ENCODE measurements at regions not wholly inside any gene's neighbourhood (a gene's known extent, or its start where the extent isn't known, plus 50 kb on each side); places are given as distances from the start of the nearest gene placed in this dataset.

DNA sequence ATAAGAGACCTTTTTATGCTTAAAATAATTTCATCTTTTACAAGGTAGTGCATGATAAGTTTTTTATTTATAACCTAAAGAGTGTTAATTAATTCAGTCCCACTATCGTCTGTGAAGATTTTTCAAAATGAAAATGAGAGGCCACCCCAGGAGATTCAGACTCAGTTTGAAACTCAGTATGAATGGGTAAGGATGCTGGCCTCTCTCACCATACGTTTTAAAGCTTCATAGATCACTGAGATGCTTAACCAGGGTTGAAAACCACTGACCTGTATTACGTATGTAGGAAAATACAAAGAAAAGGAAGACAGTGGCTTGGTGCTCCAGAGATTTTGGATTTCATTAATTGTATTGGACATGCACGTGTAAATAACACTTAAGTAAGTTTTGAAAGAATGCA is 278.7 kb downstream of the FSIP2 start:
- H3K36me3 ChIP-seq (ENCODE audit: control insufficient read depth, insufficient read depth, low read length) = no peaks in the 10 kb centered on the region
- H3K27me3 ChIP-seq (replicated peaks; ENCODE audit: control insufficient read depth, insufficient read depth, low read length) = no peaks in the 10 kb centered on the region
- TF ChIP-seq, protein P1, sequence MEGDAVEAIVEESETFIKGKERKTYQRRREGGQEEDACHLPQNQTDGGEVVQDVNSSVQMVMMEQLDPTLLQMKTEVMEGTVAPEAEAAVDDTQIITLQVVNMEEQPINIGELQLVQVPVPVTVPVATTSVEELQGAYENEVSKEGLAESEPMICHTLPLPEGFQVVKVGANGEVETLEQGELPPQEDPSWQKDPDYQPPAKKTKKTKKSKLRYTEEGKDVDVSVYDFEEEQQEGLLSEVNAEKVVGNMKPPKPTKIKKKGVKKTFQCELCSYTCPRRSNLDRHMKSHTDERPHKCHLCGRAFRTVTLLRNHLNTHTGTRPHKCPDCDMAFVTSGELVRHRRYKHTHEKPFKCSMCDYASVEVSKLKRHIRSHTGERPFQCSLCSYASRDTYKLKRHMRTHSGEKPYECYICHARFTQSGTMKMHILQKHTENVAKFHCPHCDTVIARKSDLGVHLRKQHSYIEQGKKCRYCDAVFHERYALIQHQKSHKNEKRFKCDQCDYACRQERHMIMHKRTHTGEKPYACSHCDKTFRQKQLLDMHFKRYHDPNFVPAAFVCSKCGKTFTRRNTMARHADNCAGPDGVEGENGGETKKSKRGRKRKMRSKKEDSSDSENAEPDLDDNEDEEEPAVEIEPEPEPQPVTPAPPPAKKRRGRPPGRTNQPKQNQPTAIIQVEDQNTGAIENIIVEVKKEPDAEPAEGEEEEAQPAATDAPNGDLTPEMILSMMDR (IDR thresholded peaks at IDR 0.05; ENCODE audit: insufficient read depth in 1 of 2, low read depth in 1 of 2, low read length in 1 of 2, severe bottlenecking in 1 of 2, unreplicated experiment in 1 of 2) = no peak
- H3K9me3 ChIP-seq = no peaks in the 10 kb centered on the region
- no peak for DNase-seq
- intact Hi-C loops (cut with micrococcal nuclease; ENCODE audit: unreplicated experiment) = no loop called here
- no peak overlapping the region for H3K4me3 ChIP-seq (ENCODE audit: low read depth, low read length)
- H3K4me3 Mint-ChIP-seq (ENCODE audit: unreplicated experiment) = no peak overlapping the region
- no peaks in the 10 kb centered on the region for H3K4me1 Mint-ChIP-seq (ENCODE audit: low read depth, unreplicated experiment)
- H3K36me3 Mint-ChIP-seq (ENCODE audit: insufficient read depth, unreplicated experiment) = no peaks in the 10 kb centered on the region
- H3K9me3 Mint-ChIP-seq (ENCODE audit: unreplicated experiment) = no peaks in the 10 kb centered on the region
- no peaks in the 10 kb centered on the region for H3K4me1 ChIP-seq
- H3K27me3 Mint-ChIP-seq (ENCODE audit: insufficient read depth, unreplicated experiment) = no peaks in the 10 kb centered on the region
- CTCF ChIA-PET = no interaction called here
- BruUV-seq (replicated peaks) = no TSS peak
- no peak overlapping the region for H3K27ac Mint-ChIP-seq (ENCODE audit: unreplicated experiment)
- POLR2A ChIA-PET = no interaction called here

- no peaks in the 10 kb centered on the region for H3K9me3 Mint-ChIP-seq (ENCODE audit: unreplicated experiment)
- no peaks in the 10 kb centered on the region for H3K9me3 ChIP-seq
- TF ChIP-seq, protein P1 (IDR thresholded peaks at IDR 0.05; ENCODE audit: insufficient read depth in 1 of 2, low read depth in 1 of 2, low read length in 1 of 2, severe bottlenecking in 1 of 2, unreplicated experiment in 1 of 2) = no peak
- no peaks in the 10 kb centered on the region for H3K27me3 Mint-ChIP-seq (ENCODE audit: insufficient read depth, unreplicated experiment)
- no peaks in the 10 kb centered on the region for H3K4me1 ChIP-seq
- H3K36me3 Mint-ChIP-seq (ENCODE audit: insufficient read depth, unreplicated experiment) = no peaks in the 10 kb centered on the region
- H3K4me3 Mint-ChIP-seq (ENCODE audit: unreplicated experiment) = no peak overlapping the region
- H3K27ac Mint-ChIP-seq (ENCODE audit: unreplicated experiment) = no peak overlapping the region
- no peak for DNase-seq
- POLR2A ChIA-PET = no interaction called here
- CTCF ChIA-PET = no interaction called here
- BruUV-seq (replicated peaks) = no TSS peak
- no peaks in the 10 kb centered on the region for H3K4me1 Mint-ChIP-seq (ENCODE audit: low read depth, unreplicated experiment)
- H3K27me3 ChIP-seq (replicated peaks; ENCODE audit: control insufficient read depth, insufficient read depth, low read length) = no peaks in the 10 kb centered on the region
- intact Hi-C loops (cut with micrococcal nuclease; ENCODE audit: unreplicated experiment) = no loop called here
- no peaks in the 10 kb centered on the region for H3K36me3 ChIP-seq (ENCODE audit: control insufficient read depth, insufficient read depth, low read length)
- H3K4me3 ChIP-seq (ENCODE audit: low read depth, low read length) = no peak overlapping the region
Measured at GRCh38 chr2:186024921-186025320, 286.3 kb downstream of the FSIP2 start.

- no peak for DNase-seq
- H3K27me3 ChIP-seq (replicated peaks; ENCODE audit: control insufficient read depth, insufficient read depth, low read length) = no peaks in the 10 kb centered on the region
- Mint-ChIP-seq H3K4me1 (ENCODE audit: low read depth, unreplicated experiment) (no peaks in the 10 kb centered on the region), H3K27me3 (ENCODE audit: insufficient read depth, unreplicated experiment) (no peaks in the 10 kb centered on the region), H3K27ac (ENCODE audit: unreplicated experiment) (no peak overlapping the region), H3K9me3 (ENCODE audit: unreplicated experiment) (no peaks in the 10 kb centered on the region), H3K36me3 (ENCODE audit: insufficient read depth, unreplicated experiment) (no peaks in the 10 kb centered on the region), H3K4me3 (ENCODE audit: unreplicated experiment) (no peak overlapping the region)
- ChIA-PET POLR2A (no interaction called here), CTCF (no interaction called here)
- no TSS peak for BruUV-seq (replicated peaks)
- H3K36me3 ChIP-seq (ENCODE audit: control insufficient read depth, insufficient read depth, low read length) = no peaks in the 10 kb centered on the region
- H3K4me3 ChIP-seq (ENCODE audit: low read depth, low read length) = no peak overlapping the region
- intact Hi-C loops (cut with micrococcal nuclease; ENCODE audit: unreplicated experiment) = no loop called here
- TF ChIP-seq, protein P1 (IDR thresholded peaks at IDR 0.05; ENCODE audit: insufficient read depth in 1 of 2, low read depth in 1 of 2, low read length in 1 of 2, severe bottlenecking in 1 of 2, unreplicated experiment in 1 of 2) = no peak
- no peaks in the 10 kb centered on the region for H3K9me3 ChIP-seq
- no peaks in the 10 kb centered on the region for H3K4me1 ChIP-seq
Measured at GRCh38 chr2:186027922-186028321, 289.3 kb downstream of the FSIP2 start.
